Heart left ventricle (tissue), 16 donors: ENCODE measurements at regions not wholly inside any gene's neighbourhood (a gene's known extent, or its start where the extent isn't known, plus 50 kb on each side); places are given as distances from the start of the nearest gene placed in this dataset.

Experiments used
- ATAC-seq, 4 donors: fragments of 200-7000 bp; cut with Tn5 transposase; one replicate each; pipeline ENCODE4 v1.9.1; 2020 to 2022; ENCODE audit warnings: moderate library complexity in 4 of 4, mild to moderate bottlenecking in 3 of 4, moderate number of reproducible peaks in 1 of 4
- DNase-seq, 5 donors: peaks; one replicate each; pipeline ENCODE4 v3.0.0-alpha.2; 2020
- H3K27ac ChIP-seq, 12 donors: fragments of 200-600 bp; sonication (generic) in 4 of 12; one replicate each; pipeline versions ENCODE4 v1.5.0 to v1.8.0; 2016 to 2022; ENCODE audit warnings: mild to moderate bottlenecking in 2 of 12
- H3K27me3 ChIP-seq, 9 donors: fragments of 200-600 bp; sonication (generic) in 2 of 9; one replicate each; pipeline versions ENCODE4 v1.5.1 to v1.8.0; 2016 to 2022; ENCODE audit warnings: mild to moderate bottlenecking in 3 of 9
- H3K36me3 ChIP-seq, 9 donors: fragments of 200-600 bp; sonication (generic) in 2 of 9; one replicate each; pipeline versions ENCODE4 v1.5.0 to v1.8.0; 2018 to 2022; ENCODE audit warnings: mild to moderate bottlenecking in 2 of 9
- H3K4me1 ChIP-seq, 12 donors: fragments of 200-600 bp; sonication (generic) in 4 of 12; one replicate each; pipeline versions ENCODE4 v1.5.0 to v1.8.0; 2016 to 2022; ENCODE audit warnings: mild to moderate bottlenecking in 3 of 12
- H3K4me3 ChIP-seq, 12 donors: fragments of 200-600 bp; sonication (generic) in 4 of 12; one replicate each; pipeline versions ENCODE4 v1.5.0 to v1.8.0; 2017 to 2022; ENCODE audit warnings: mild to moderate bottlenecking in 9 of 12, moderate library complexity in 4 of 12
- H3K9me3 ChIP-seq, 12 donors: fragments of 200-600 bp; sonication (generic) in 4 of 12; one replicate each; pipeline versions ENCODE4 v1.5.0 to v1.8.0; 2016 to 2022; ENCODE audit warnings: mild to moderate bottlenecking in 1 of 12
- CTCF ChIP-seq, 12 donors: fragments of 200-600 bp; sonication (generic) in 4 of 12; IDR thresholded peaks; one replicate each; pipeline versions ENCODE4 v1.5.0 to v1.8.0; 2018 to 2022; ENCODE audit warnings: antibody characterized with exemption in 12 of 12, mild to moderate bottlenecking in 5 of 12
- POLR2A ChIP-seq, 2 donors: fragments of 450-650 bp; IDR thresholded peaks; one replicate each; pipeline ENCODE4 v1.6.1; 2017; ENCODE audit warnings: antibody characterized with exemption in 2 of 2, mild to moderate bottlenecking in 2 of 2, moderate library complexity in 2 of 2
- WGBS, 4 donors: extraction: QIAGEN DNeasy Blood & Tissue Kit in 2 of 4; methylation state at CpG; one replicate each; pipeline versions ENCODE4 v1.1.5 to v1.1.7; 2013 to 2018; 5-methylcytosine and 5-hydroxymethylcytosine counted together
- intact Hi-C, 10 donors: fragments of 100-400 bp; cut with DNase I; formaldehyde crosslinking; loops; one replicate each; pipeline versions ENCODE4 v1.11.1 to v1.14.2; 2022
- donor health status: ischemic (EF 13 %, LVEDD 7.1; RV severe dilation, severe dysfunction).
- donor health status: healthy with polysubstance abuse.
- donor health status: DM: no; HTN: yes; CAD: no.
- donor health status: DM: no; HTN: no; CAD: no.
- donor health status: ischemic (EF 25% LVEDD 6.9; RV normal size, moderate dysfunction).
- donor health status: ischemic (EF 25% LVEDD 5.7; RV mildly dilated, moderate dysfunction).
- donor health status: healthy.
- donor health status: DM: yes; HTN: yes; CAD: no.
- donor health status: ischemic (EF 35%, LVEDD 5.7; RV mildly dilated, moderate dysfunction).
- donor health status: nonischemic (EF 11% LVEDD 7.7; RV severe dilation, severe dysfunction).
- donor health status: DM: yes; HTN: yes; CAD: no.
- donor health status: PGD.
- donor health status: ischemic (EF 29% LVEDD 5.4; RV normal size, mild dysfunction).
- donor health status: nonischemic (EF 23%, LVEDD 6.1; RV moderate dilation, normal function).

GRCh38 chr16:35147556-35148504 lies 1688.4 kb downstream of the TP53TG3F start:
- no peaks in the 10 kb centered on the region for H3K27me3 ChIP-seq
- no peak overlapping the region for H3K27ac ChIP-seq
- DNase-seq (peak in 1 of 5 donors; percentile 11), ATAC-seq (no peak)
- no peak for TF ChIP-seq CTCF (IDR thresholded peaks at IDR 0.05)
- no peak for TF ChIP-seq POLR2A (IDR thresholded peaks at IDR 0.05)
- no peaks in the 10 kb centered on the region for H3K4me1 ChIP-seq
- intact Hi-C loops: no loop called here
- WGBS, 4 donors: 49 to 62% (median 56%) methylated on average over 8 to 10 of the region's 10 CpGs
- H3K9me3 ChIP-seq: peaks cover 0 to 36% (median 0%) of the 10 kb centered on the region in 12 donors
- no peaks in the 10 kb centered on the region for H3K36me3 ChIP-seq
- no peak overlapping the region for H3K4me3 ChIP-seq

DNA sequence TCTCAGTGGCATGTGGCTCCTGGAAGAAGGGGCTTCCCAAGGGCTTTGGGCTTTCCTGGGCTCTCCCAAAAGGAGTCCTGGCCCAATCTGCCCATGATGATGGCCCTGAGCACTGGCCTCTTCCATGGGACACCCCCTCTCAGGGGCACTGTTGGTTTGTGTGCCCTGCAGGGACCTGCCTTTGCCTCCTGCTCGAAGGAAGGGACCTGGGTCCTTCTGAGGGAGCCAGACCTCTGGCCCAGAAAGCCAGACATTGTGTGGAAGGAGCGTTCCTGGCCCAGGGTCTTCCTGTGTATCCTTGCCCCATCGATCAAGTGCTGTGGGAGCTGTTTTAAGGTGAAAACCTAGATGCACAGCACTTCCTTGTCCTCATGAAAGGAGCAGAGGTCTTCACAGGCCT lies 1689.3 kb downstream of the TP53TG3F start:
- H3K4me1 ChIP-seq: no peaks in the 10 kb centered on the region
- H3K27me3 ChIP-seq: no peaks in the 10 kb centered on the region
- H3K4me3 ChIP-seq: no peak overlapping the region
- WGBS, 4 donors: 29 to 36% (median 35%) methylated on average over 3 of the region's 3 CpGs
- H3K9me3 ChIP-seq: peaks cover 0 to 32% (median 0%) of the 10 kb centered on the region in 12 donors
- no peak overlapping the region for H3K27ac ChIP-seq
- TF ChIP-seq CTCF (IDR thresholded peaks at IDR 0.05) (no peak), POLR2A (IDR thresholded peaks at IDR 0.05) (no peak)
- intact Hi-C loops: no loop called here
- H3K36me3 ChIP-seq: no peaks in the 10 kb centered on the region
- ATAC-seq (no peak), DNase-seq (no peak)

GRCh38 chr16:35149550-35149949 lies 1690.1 kb downstream of the TP53TG3F start:
- Histone ChIP-seq H3K36me3 (no peaks in the 10 kb centered on the region), H3K4me3 (no peak overlapping the region), H3K27ac (no peak overlapping the region), H3K27me3 (no peaks in the 10 kb centered on the region), H3K4me1 (no peaks in the 10 kb centered on the region), H3K9me3 (peaks cover 0 to 30% (median 0%) of the 10 kb centered on the region in 12 donors)
- DNase-seq (no peak), ATAC-seq (no peak)
- 38 to 63% (median 48%) methylated on average over 1 to 3 of the region's 3 CpGs for WGBS, 4 donors
- intact Hi-C loops: no loop called here
- TF ChIP-seq CTCF (IDR thresholded peaks at IDR 0.05) (no peak), POLR2A (IDR thresholded peaks at IDR 0.05) (no peak)

GRCh38 chr16:35150805-35151312 lies 1691.4 kb downstream of the TP53TG3F start:
- intact Hi-C loops: no loop called here
- Histone ChIP-seq H3K9me3 (peaks cover 0 to 29% (median 0%) of the 10 kb centered on the region in 12 donors), H3K4me1 (no peaks in the 10 kb centered on the region), H3K4me3 (no peak overlapping the region), H3K27ac (no peak overlapping the region), H3K27me3 (no peaks in the 10 kb centered on the region), H3K36me3 (no peaks in the 10 kb centered on the region)
- DNase-seq (no peak), ATAC-seq (no peak)
- WGBS, 4 donors: 64 to 71% (median 68%) methylated on average over 1 of the region's 1 CpG
- TF ChIP-seq CTCF (IDR thresholded peaks at IDR 0.05) (no peak), POLR2A (IDR thresholded peaks at IDR 0.05) (no peak)
